ENCODE measurements at regions not wholly inside any gene's neighbourhood (a gene's known extent, or its start where the extent isn't known, plus 50 kb on each side); places are given as distances from the start of the nearest gene placed in this dataset.

- no peak for TF ChIP-seq PRDM15 (CRISPR knock-in tag; IDR thresholded peaks at IDR 0.05)
Measured at GRCh38 chr1:4951601-4952000, 297.2 kb downstream of the AJAP1 start (continued).

DNA sequence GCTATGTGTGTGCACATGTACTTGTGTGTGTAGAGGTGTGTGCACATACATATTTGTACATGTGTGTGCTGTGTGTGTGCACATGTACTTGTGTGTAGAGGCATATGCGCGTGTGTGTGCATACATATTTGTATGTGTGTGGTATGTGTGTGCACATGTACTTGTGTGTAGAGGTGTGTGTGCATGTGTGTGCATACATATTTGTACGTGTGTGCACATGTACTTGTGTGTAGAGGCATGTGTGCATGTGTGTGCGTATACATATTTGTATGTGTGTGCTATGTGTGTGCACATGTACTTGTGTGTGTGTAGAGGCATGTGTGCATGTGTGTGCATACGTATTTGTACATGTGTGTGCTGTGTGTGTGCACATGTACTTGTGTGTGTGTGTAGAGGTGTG lies 291.9 kb downstream of the AJAP1 start:
- no peaks in the 10 kb centered on the region for H3K4me1 Mint-ChIP-seq
- peaks cover 31% of the 10 kb centered on the region for H3K27me3 Mint-ChIP-seq (ENCODE audit: low read depth)
- TF ChIP-seq GRHL2 (CRISPR knock-in tag; IDR thresholded peaks at IDR 0.05; ENCODE audit: insufficient replicate concordance, severe bottlenecking) (no peak), NR1H2 (CRISPR knock-in tag; IDR thresholded peaks at IDR 0.05) (no peak), ATF3 (CRISPR knock-in tag; conservative IDR thresholded peaks at IDR 0.05) (no peak), CDX4 (CRISPR knock-in tag; IDR thresholded peaks at IDR 0.05; ENCODE audit: borderline replicate concordance) (no peak), PRDM15 (CRISPR knock-in tag; IDR thresholded peaks at IDR 0.05) (no peak), NR2C2 (CRISPR knock-in tag; IDR thresholded peaks at IDR 0.05) (no peak), GTF2I (CRISPR knock-in tag; conservative IDR thresholded peaks at IDR 0.05) (no peak)
- TF ChIP-seq, protein P1, sequence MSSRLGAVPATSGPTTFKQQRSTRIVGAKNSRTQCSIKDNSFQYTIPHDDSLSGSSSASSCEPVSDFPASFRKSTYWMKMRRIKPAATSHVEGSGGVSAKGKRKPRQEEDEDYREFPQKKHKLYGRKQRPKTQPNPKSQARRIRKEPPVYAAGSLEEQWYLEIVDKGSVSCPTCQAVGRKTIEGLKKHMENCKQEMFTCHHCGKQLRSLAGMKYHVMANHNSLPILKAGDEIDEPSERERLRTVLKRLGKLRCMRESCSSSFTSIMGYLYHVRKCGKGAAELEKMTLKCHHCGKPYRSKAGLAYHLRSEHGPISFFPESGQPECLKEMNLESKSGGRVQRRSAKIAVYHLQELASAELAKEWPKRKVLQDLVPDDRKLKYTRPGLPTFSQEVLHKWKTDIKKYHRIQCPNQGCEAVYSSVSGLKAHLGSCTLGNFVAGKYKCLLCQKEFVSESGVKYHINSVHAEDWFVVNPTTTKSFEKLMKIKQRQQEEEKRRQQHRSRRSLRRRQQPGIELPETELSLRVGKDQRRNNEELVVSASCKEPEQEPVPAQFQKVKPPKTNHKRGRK (CRISPR knock-in tag; IDR thresholded peaks at IDR 0.05; ENCODE audit: borderline replicate concordance): no peak
- TF ChIP-seq, protein P2, sequence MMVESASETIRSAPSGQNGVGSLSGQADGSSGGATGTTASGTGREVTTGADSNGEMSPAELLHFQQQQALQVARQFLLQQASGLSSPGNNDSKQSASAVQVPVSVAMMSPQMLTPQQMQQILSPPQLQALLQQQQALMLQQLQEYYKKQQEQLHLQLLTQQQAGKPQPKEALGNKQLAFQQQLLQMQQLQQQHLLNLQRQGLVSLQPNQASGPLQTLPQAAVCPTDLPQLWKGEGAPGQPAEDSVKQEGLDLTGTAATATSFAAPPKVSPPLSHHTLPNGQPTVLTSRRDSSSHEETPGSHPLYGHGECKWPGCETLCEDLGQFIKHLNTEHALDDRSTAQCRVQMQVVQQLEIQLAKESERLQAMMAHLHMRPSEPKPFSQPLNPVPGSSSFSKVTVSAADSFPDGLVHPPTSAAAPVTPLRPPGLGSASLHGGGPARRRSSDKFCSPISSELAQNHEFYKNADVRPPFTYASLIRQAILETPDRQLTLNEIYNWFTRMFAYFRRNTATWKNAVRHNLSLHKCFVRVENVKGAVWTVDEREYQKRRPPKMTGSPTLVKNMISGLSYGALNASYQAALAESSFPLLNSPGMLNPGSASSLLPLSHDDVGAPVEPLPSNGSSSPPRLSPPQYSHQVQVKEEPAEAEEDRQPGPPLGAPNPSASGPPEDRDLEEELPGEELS (CRISPR knock-in tag; IDR thresholded peaks at IDR 0.05): no peak
- TF ChIP-seq, protein P3, sequence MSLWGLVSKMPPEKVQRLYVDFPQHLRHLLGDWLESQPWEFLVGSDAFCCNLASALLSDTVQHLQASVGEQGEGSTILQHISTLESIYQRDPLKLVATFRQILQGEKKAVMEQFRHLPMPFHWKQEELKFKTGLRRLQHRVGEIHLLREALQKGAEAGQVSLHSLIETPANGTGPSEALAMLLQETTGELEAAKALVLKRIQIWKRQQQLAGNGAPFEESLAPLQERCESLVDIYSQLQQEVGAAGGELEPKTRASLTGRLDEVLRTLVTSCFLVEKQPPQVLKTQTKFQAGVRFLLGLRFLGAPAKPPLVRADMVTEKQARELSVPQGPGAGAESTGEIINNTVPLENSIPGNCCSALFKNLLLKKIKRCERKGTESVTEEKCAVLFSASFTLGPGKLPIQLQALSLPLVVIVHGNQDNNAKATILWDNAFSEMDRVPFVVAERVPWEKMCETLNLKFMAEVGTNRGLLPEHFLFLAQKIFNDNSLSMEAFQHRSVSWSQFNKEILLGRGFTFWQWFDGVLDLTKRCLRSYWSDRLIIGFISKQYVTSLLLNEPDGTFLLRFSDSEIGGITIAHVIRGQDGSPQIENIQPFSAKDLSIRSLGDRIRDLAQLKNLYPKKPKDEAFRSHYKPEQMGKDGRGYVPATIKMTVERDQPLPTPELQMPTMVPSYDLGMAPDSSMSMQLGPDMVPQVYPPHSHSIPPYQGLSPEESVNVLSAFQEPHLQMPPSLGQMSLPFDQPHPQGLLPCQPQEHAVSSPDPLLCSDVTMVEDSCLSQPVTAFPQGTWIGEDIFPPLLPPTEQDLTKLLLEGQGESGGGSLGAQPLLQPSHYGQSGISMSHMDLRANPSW (CRISPR knock-in tag; conservative IDR thresholded peaks at IDR 0.05; ENCODE audit: low read depth): no peak
- ChIA-PET CTCF (no interaction called here), POLR2A (no interaction called here)
- H3K36me3 Mint-ChIP-seq: peaks cover 76% of the 10 kb centered on the region
- DNase-seq (ENCODE audit: low spot score): no peak
- H3K4me3 Mint-ChIP-seq: no peak overlapping the region
- no peak for ATAC-seq
- peaks cover 85% of the 10 kb centered on the region for H3K9me3 Mint-ChIP-seq
- no peak overlapping the region for H3K27ac Mint-ChIP-seq

Measured in WTC11 (cell line).